Mesothelial cell of epicardium (in vitro differentiated cells): ENCODE measurements at regions not wholly inside any gene's neighbourhood (a gene's known extent, or its start where the extent isn't known, plus 50 kb on each side); places are given as distances from the start of the nearest gene placed in this dataset.

Experiments
- DNase-seq, 2 experiments: peaks; one replicate each; pipeline ENCODE4 v3.0.0; 2021; ENCODE audit warnings: low spot score in 2 of 2; ENCODE audit not compliant: unreplicated experiment in 2 of 2
- H3K27ac Mint-ChIP-seq: 2 replicates; pipeline ENCODE4 v1.8.0; 2021; ENCODE audit warnings: mixed read lengths
- H3K27me3 Mint-ChIP-seq: 2 replicates; pipeline ENCODE4 v1.8.0; 2021; ENCODE audit warnings: low read depth, mixed read lengths
- H3K36me3 Mint-ChIP-seq: 2 replicates; pipeline ENCODE4 v1.8.0; 2021; ENCODE audit warnings: mixed read lengths
- H3K4me1 Mint-ChIP-seq: 2 replicates; pipeline ENCODE4 v1.8.0; 2021; ENCODE audit warnings: mixed read lengths
- H3K4me3 Mint-ChIP-seq: 2 replicates; pipeline ENCODE4 v1.8.0; 2021; ENCODE audit warnings: mild to moderate bottlenecking, moderate library complexity, mixed read lengths
- H3K9me3 Mint-ChIP-seq: 2 replicates; pipeline ENCODE4 v1.8.0; 2021; ENCODE audit warnings: mixed read lengths
- TF ChIP-seq, protein P1 (sequence below): fragments of 200-600 bp; sonication (generic); IDR thresholded peaks from one replicate; pipeline ENCODE4 v1.5.0; 2021; ENCODE audit warnings: antibody characterized with exemption; ENCODE audit not compliant: unreplicated experiment

DNA sequence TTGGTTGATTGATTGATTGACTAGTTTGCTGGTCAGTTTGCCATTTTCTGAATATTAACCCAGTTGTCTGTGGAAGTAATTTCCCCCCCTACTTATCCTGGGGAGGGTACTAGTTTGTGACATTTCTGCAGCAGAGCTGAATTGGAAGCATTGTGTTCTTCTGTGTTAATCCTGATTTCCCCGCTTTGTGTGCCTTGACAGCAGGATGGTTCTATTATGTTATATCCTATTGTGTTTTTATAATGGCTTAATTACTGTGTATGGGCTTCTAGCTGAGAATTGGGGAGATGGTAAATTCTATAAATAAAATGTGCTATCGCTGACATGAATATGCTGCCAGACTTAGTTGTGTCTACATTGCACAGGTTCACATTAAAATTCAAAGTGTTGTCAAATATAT, 499.7 kb downstream of the COG6 start:
- peaks cover 5% of the 10 kb centered on the region for H3K4me1 Mint-ChIP-seq
- DNase-seq, result no peak
- no peaks in the 10 kb centered on the region for H3K27me3 Mint-ChIP-seq
- no peaks in the 10 kb centered on the region for H3K36me3 Mint-ChIP-seq
- TF ChIP-seq, protein P1, sequence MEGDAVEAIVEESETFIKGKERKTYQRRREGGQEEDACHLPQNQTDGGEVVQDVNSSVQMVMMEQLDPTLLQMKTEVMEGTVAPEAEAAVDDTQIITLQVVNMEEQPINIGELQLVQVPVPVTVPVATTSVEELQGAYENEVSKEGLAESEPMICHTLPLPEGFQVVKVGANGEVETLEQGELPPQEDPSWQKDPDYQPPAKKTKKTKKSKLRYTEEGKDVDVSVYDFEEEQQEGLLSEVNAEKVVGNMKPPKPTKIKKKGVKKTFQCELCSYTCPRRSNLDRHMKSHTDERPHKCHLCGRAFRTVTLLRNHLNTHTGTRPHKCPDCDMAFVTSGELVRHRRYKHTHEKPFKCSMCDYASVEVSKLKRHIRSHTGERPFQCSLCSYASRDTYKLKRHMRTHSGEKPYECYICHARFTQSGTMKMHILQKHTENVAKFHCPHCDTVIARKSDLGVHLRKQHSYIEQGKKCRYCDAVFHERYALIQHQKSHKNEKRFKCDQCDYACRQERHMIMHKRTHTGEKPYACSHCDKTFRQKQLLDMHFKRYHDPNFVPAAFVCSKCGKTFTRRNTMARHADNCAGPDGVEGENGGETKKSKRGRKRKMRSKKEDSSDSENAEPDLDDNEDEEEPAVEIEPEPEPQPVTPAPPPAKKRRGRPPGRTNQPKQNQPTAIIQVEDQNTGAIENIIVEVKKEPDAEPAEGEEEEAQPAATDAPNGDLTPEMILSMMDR, result no peak
- H3K27ac Mint-ChIP-seq, result no peak overlapping the region
- no peaks in the 10 kb centered on the region for H3K9me3 Mint-ChIP-seq
- no peak overlapping the region for H3K4me3 Mint-ChIP-seq

GRCh38 chr13:40158218-40158617, 502.8 kb downstream of the COG6 start:
- Mint-ChIP-seq H3K4me1 (peaks cover 2% of the 10 kb centered on the region), H3K4me3 (no peak overlapping the region), H3K36me3 (no peaks in the 10 kb centered on the region), H3K27me3 (peaks cover 4% of the 10 kb centered on the region), H3K9me3 (no peaks in the 10 kb centered on the region), H3K27ac (no peak overlapping the region)
- no peak for DNase-seq
- TF ChIP-seq, protein P1, result no peak

GRCh38 chr13:40158757-40159156, 503.3 kb downstream of the COG6 start:
- Mint-ChIP-seq H3K36me3 (no peaks in the 10 kb centered on the region), H3K27ac (no peak overlapping the region), H3K9me3 (no peaks in the 10 kb centered on the region), H3K27me3 (peaks cover 8% of the 10 kb centered on the region), H3K4me3 (no peak overlapping the region), H3K4me1 (peaks cover 5% of the 10 kb centered on the region)
- DNase-seq, result no peak
- TF ChIP-seq, protein P1, result no peak

DNA sequence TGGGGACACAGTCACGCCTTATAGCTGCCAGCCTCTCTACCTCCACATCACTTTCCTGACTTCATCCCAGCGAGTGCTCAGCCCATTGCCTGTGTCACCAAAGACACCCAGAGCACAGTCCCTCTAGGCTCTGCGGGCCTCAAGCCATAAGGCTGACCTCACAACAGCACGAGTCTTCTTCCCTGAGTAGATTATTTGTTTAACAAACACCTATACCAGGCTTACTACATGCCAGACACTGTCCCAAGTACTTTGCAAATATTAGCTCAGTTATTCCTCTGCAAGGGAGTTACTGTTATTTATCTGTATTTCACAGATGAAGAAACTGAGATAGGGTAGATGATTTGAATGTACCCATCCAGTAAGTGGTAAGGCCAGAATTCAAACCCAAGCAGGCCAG, 504.3 kb downstream of the COG6 start:
- no peak for DNase-seq
- no peak overlapping the region for H3K27ac Mint-ChIP-seq
- TF ChIP-seq, protein P1, result no peak
- H3K9me3 Mint-ChIP-seq, result no peaks in the 10 kb centered on the region
- H3K4me3 Mint-ChIP-seq, result no peak overlapping the region
- no peaks in the 10 kb centered on the region for H3K36me3 Mint-ChIP-seq
- H3K4me1 Mint-ChIP-seq, result peaks cover 5% of the 10 kb centered on the region
- H3K27me3 Mint-ChIP-seq, result peaks cover 8% of the 10 kb centered on the region

- peaks cover 13% of the 10 kb centered on the region for H3K4me1 Mint-ChIP-seq
- no peaks in the 10 kb centered on the region for H3K9me3 Mint-ChIP-seq
- no peak for DNase-seq
- no peaks in the 10 kb centered on the region for H3K36me3 Mint-ChIP-seq
- TF ChIP-seq, protein P1, result no peak
- no peak overlapping the region for H3K4me3 Mint-ChIP-seq
- H3K27ac Mint-ChIP-seq, result no peak overlapping the region
- peaks cover 8% of the 10 kb centered on the region for H3K27me3 Mint-ChIP-seq
Observed at GRCh38 chr13:40160618-40161350, 505.3 kb downstream of the COG6 start.
